DND-41 (cell line): ENCODE measurements at regions not wholly inside any gene's neighbourhood (a gene's known extent, or its start where the extent isn't known, plus 50 kb on each side); places are given as distances from the start of the nearest gene placed in this dataset.

Source experiments
- ATAC-seq: fragments of 200-7000 bp; cut with Tn5 transposase; 3 replicates; pipeline ENCODE4 v1.9.1; 2021; ENCODE audit warnings: low read depth; ENCODE audit not compliant: insufficient read depth
- DNase-seq: peaks from one replicate; pipeline ENCODE4 v3.0.0-alpha.2; 2020
- H2AFZ ChIP-seq: 2 replicates; pipeline ENCODE4 v1.6.0; 2012; ENCODE audit warnings: low read depth, low read length
- H3K27ac ChIP-seq: 2 replicates; pipeline ENCODE4 v1.5.1; 2012; ENCODE audit warnings: low read length, inconsistent platforms
- H3K27me3 ChIP-seq: fragments of 200-600 bp; sonication (generic); 2 replicates; pipeline ENCODE4 v1.6.0; 2012; ENCODE audit warnings: low read length, mild to moderate bottlenecking, inconsistent platforms; ENCODE audit not compliant: insufficient read depth, poor library complexity
- H3K36me3 ChIP-seq: 2 replicates; pipeline ENCODE4 v1.5.1; 2012; ENCODE audit warnings: low read length, inconsistent platforms; ENCODE audit not compliant: insufficient read depth
- H3K4me1 ChIP-seq: 2 replicates; pipeline ENCODE4 v1.5.1; 2012; ENCODE audit warnings: mild to moderate bottlenecking, low read length; ENCODE audit not compliant: insufficient read depth
- H3K4me2 ChIP-seq: 2 replicates; pipeline ENCODE4 v1.6.0; 2012; ENCODE audit warnings: mild to moderate bottlenecking, moderate library complexity, low read length, inconsistent platforms; ENCODE audit not compliant: insufficient read depth
- H3K4me3 ChIP-seq, 2 experiments: fragments of 200-600 bp in 1 of 2; shearing (Covaris generic) in 1 of 2; 2 replicates each; pipeline ENCODE4 v1.5.1; 2012 to 2016; ENCODE audit warnings: inconsistent platforms in 2 of 2, low read length in 2 of 2, mild to moderate bottlenecking in 2 of 2, low read depth in 1 of 2, moderate library complexity in 1 of 2
- H3K79me2 ChIP-seq: 2 replicates; pipeline ENCODE4 v1.6.0; 2012; ENCODE audit warnings: low read length, inconsistent platforms; ENCODE audit not compliant: insufficient read depth
- H3K9ac ChIP-seq: 2 replicates; pipeline ENCODE4 v1.6.0; 2012; ENCODE audit warnings: low read depth, mild to moderate bottlenecking, inconsistent platforms, low read length, moderate library complexity
- H3K9me3 ChIP-seq: 2 replicates; pipeline ENCODE4 v1.5.1; 2012; ENCODE audit warnings: low read length, moderate library complexity, mild to moderate bottlenecking, inconsistent platforms; ENCODE audit not compliant: insufficient read depth, severe bottlenecking
- H4K20me1 ChIP-seq: 2 replicates; pipeline ENCODE4 v1.6.0; 2012; ENCODE audit warnings: low read length; ENCODE audit not compliant: insufficient read depth
- EZH2 ChIP-seq: IDR thresholded peaks from 3 replicates; pipeline ENCODE4 v1.6.1; 2012; ENCODE audit warnings: borderline replicate concordance, low read depth, mild to moderate bottlenecking, moderate library complexity, low read length, inconsistent platforms; ENCODE audit not compliant: severe bottlenecking
- TF ChIP-seq, protein P1 (sequence below): IDR thresholded peaks from 2 replicates; pipeline ENCODE4 v1.5.1; 2012; ENCODE audit warnings: borderline replicate concordance, low read length, moderate library complexity, mild to moderate bottlenecking; ENCODE audit not compliant: poor library complexity, severe bottlenecking; ENCODE audit errors: extremely low read depth

DNA sequence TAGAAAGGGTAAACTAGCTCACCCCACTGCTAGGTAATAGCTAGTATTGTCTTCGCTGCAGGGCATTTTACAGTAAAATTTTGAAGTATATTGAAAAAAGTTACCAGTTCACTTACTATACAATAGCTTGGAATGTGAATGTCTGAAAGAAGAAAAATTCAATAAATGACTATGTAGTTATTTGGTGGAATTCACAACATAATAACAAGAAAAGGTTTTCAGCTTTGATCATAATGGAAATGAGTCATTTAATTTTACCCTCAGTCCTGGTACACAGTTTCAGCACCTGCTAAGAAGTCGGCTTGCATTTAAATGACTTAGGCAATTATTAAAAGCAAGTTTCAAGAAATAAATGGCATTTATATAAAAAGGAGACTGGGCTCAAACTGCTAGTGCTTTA, 90.4 kb downstream of the NUP35 start:
- ATAC-seq, result no peak

DNA sequence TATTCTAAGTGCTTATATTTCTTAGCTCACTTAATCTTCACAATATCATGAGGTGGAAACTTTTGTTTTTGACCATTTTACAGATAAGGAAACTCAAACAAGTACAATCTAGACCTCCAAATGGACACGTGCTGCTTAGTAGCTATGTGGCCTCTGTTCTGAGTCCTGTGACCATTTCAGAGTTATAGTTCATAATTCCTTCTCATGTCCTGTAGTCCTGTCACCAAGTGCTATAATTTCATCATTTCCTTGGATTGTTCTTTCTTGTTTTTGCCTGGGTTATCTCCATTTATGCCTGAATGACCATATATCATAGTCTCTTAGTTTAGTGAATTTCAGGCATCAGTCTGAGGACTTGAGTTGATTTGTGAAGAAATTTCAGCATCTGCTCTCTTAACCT, 91.7 kb downstream of the NUP35 start:
- no peak overlapping the region for H2AFZ ChIP-seq

More for the DNA sequence above, 90.4 kb downstream of the NUP35 start:
- Histone ChIP-seq H3K9me3 (no peaks in the 10 kb centered on the region), H3K27ac (no peak overlapping the region), H4K20me1 (no peaks in the 10 kb centered on the region), H3K27me3 (no peaks in the 10 kb centered on the region), H3K4me2 (no peak overlapping the region), H3K9ac (no peak overlapping the region), H2AFZ (no peak overlapping the region), H3K79me2 (no peaks in the 10 kb centered on the region), H3K36me3 (0 out of 2 replicates have a peak, but pooled peaks cover 2% of the 10 kb centered on the region), H3K4me3 (no peak overlapping the region), H3K4me1 (no peaks in the 10 kb centered on the region)
- no peak for DNase-seq
- no peak for TF ChIP-seq EZH2

DNA sequence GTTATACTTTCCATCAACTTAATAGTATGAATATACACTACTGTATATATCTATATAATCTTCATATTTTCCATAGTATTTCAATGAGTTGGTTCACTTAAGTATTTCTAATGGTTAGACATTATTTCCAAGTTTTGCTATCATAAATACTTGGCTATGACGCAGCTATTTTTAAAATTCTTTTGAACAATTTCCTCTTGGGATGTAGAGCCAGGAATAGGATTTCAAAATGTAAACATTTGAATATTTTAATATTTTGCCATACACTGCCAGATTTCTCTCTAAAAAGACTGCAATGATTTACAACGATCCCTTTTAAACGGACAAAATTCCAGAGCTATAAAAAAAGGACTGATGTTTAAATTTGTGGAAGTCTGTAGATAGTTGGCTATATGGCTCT, 95.6 kb downstream of the NUP35 start:
- ATAC-seq (no peak), DNase-seq (no peak)
- Histone ChIP-seq H3K4me1 (no peaks in the 10 kb centered on the region), H2AFZ (no peak overlapping the region), H4K20me1 (no peaks in the 10 kb centered on the region), H3K79me2 (no peaks in the 10 kb centered on the region), H3K36me3 (no peaks in the 10 kb centered on the region), H3K9me3 (no peaks in the 10 kb centered on the region), H3K4me2 (no peak overlapping the region), H3K27me3 (no peaks in the 10 kb centered on the region), H3K9ac (no peak overlapping the region), H3K27ac (no peak overlapping the region), H3K4me3 (no peak overlapping the region)
- no peak for TF ChIP-seq EZH2
- TF ChIP-seq, protein P1, sequence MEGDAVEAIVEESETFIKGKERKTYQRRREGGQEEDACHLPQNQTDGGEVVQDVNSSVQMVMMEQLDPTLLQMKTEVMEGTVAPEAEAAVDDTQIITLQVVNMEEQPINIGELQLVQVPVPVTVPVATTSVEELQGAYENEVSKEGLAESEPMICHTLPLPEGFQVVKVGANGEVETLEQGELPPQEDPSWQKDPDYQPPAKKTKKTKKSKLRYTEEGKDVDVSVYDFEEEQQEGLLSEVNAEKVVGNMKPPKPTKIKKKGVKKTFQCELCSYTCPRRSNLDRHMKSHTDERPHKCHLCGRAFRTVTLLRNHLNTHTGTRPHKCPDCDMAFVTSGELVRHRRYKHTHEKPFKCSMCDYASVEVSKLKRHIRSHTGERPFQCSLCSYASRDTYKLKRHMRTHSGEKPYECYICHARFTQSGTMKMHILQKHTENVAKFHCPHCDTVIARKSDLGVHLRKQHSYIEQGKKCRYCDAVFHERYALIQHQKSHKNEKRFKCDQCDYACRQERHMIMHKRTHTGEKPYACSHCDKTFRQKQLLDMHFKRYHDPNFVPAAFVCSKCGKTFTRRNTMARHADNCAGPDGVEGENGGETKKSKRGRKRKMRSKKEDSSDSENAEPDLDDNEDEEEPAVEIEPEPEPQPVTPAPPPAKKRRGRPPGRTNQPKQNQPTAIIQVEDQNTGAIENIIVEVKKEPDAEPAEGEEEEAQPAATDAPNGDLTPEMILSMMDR, result no peak

More for the DNA sequence above, 91.7 kb downstream of the NUP35 start:
- H3K4me2 ChIP-seq, result no peak overlapping the region
- no peaks in the 10 kb centered on the region for H3K79me2 ChIP-seq
- no peaks in the 10 kb centered on the region for H3K9me3 ChIP-seq
- H3K27me3 ChIP-seq, result no peaks in the 10 kb centered on the region
- TF ChIP-seq, protein P1, result no peak
- TF ChIP-seq EZH2, result no peak
- ATAC-seq, result no peak
- H4K20me1 ChIP-seq, result no peaks in the 10 kb centered on the region
- no peak overlapping the region for H3K4me3 ChIP-seq
- H3K9ac ChIP-seq, result no peak overlapping the region
- no peak overlapping the region for H3K27ac ChIP-seq
- DNase-seq, result no peak
- no peaks in the 10 kb centered on the region for H3K4me1 ChIP-seq
- no peaks in the 10 kb centered on the region for H3K36me3 ChIP-seq

DNA sequence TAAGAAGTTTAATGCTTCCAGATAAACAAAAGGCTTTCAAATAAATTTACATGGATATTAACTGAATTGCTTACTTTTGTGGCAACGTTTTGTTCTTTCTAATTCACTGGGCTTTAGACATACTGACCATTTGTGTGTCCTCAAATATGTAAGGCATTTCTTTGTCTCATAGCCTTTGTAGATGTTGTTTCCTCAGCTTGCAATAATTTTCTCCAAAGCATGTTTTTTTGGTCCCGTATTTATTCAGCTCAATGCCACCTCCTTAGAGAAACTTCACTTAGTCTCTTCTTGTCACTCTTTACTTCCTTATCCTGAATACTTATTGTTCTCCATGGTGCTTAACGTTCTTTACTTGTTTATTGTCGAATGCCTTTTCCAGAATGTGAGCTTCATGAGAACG, 98.5 kb downstream of the NUP35 start:
- H3K4me3 ChIP-seq, result no peak overlapping the region
- H3K4me2 ChIP-seq, result no peak overlapping the region
- H4K20me1 ChIP-seq, result no peaks in the 10 kb centered on the region
- no peaks in the 10 kb centered on the region for H3K36me3 ChIP-seq
- no peak overlapping the region for H2AFZ ChIP-seq
- no peak overlapping the region for H3K27ac ChIP-seq
- DNase-seq, result no peak
- TF ChIP-seq, protein P1, result no peak
- TF ChIP-seq EZH2, result no peak
- no peaks in the 10 kb centered on the region for H3K4me1 ChIP-seq
- no peak overlapping the region for H3K9ac ChIP-seq
- no peaks in the 10 kb centered on the region for H3K27me3 ChIP-seq
- ATAC-seq, result no peak
- H3K9me3 ChIP-seq, result no peaks in the 10 kb centered on the region
- no peaks in the 10 kb centered on the region for H3K79me2 ChIP-seq
